ENCODE measurements at regions not wholly inside any gene's neighbourhood (a gene's known extent, or its start where the extent isn't known, plus 50 kb on each side); places are given as distances from the start of the nearest gene placed in this dataset.
"Not testable (repeated sequence)": the region's sequence is repeated elsewhere in the genome, so short reads cannot be mapped to it uniquely, and the experiment has no call there.

DNA sequence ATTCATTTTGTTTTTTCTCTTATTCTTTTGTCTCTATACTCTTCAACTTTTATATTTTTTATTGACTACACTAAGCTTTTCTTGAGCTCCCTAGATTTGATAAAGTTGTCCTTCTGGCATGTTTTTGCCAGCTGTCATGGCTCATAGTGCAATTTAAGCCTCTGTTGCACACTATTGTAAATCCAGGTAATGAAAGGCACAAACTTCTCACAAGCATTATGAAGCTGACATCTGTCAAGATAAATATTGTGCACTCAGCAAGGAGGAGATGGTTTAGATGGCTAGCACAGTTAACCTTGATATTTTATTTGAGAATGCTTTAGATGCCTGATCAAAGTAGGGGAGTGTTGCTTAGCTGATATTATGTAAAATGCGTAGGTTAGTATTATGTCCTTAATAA lies 1280.9 kb downstream of the NSUN3 start:
- no peak overlapping the region for H3K4me3 ChIP-seq
- no peak for DNase-seq
- H3K27ac ChIP-seq, result peak overlapping the region; percentile 26
- H3K27me3 ChIP-seq, result no peaks in the 10 kb centered on the region
- no peaks in the 10 kb centered on the region for H3K4me1 ChIP-seq
- H3K36me3 ChIP-seq, result no peaks in the 10 kb centered on the region
- TF ChIP-seq, protein P1, sequence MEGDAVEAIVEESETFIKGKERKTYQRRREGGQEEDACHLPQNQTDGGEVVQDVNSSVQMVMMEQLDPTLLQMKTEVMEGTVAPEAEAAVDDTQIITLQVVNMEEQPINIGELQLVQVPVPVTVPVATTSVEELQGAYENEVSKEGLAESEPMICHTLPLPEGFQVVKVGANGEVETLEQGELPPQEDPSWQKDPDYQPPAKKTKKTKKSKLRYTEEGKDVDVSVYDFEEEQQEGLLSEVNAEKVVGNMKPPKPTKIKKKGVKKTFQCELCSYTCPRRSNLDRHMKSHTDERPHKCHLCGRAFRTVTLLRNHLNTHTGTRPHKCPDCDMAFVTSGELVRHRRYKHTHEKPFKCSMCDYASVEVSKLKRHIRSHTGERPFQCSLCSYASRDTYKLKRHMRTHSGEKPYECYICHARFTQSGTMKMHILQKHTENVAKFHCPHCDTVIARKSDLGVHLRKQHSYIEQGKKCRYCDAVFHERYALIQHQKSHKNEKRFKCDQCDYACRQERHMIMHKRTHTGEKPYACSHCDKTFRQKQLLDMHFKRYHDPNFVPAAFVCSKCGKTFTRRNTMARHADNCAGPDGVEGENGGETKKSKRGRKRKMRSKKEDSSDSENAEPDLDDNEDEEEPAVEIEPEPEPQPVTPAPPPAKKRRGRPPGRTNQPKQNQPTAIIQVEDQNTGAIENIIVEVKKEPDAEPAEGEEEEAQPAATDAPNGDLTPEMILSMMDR (IDR thresholded peaks at IDR 0.05), result no peak
- intact Hi-C loops (cut with DNase I), result no loop called here
- H3K9ac ChIP-seq (ENCODE audit: low read depth in 2 of 2, low read length in 2 of 2), result no peak overlapping the region
- H3K9me3 ChIP-seq, result no peaks in the 10 kb centered on the region

DNA sequence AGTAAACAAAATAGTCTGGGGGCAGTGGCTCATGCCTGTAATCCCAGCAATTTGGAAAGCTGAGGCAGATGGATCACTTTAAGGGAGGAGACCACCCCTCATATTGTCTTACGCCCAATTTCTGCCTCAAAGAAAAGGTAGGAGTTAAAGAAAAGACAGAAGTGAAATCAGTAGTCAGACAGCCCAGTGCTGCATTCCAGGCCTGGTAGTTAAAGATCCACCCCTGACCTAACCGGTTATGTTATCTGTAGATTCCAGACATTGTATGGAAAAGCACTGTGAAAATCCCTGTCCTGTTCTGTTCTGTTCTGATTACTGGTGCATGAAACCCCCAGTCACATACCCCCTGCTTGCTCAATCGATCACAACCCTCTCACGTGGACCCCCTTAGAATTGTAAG lies 1285.1 kb downstream of the NSUN3 start:
- DNase-seq; H3K4me3 ChIP-seq; intact Hi-C loops (cut with DNase I); H3K4me1 ChIP-seq; H3K27me3 ChIP-seq; H3K9ac ChIP-seq (ENCODE audit: low read depth in 2 of 2, low read length in 2 of 2); H3K36me3 ChIP-seq; H3K9me3 ChIP-seq; H3K27ac ChIP-seq: not testable (repeated sequence)

DNA sequence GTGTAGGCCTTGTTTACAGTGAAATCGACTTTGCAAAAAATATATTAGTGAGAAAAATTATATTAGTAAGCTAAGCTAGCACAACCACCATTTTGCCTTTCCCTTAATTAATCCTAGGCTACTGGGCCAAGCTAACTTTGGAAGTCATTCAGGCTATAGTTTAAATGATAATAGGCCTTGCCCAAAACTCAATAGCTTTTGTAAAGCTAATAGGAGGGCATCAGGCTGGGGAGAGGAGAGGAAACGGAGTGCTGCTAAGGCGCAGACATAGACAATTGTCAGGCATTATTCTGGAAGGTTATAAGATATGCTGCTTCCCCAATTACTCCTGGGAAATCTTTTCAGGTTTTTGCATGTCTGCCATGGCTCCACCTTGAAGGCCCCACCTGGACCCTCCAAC lies 1286.0 kb downstream of the NSUN3 start:
- TF ChIP-seq, protein P1 (IDR thresholded peaks at IDR 0.05), result no peak
- intact Hi-C loops (cut with DNase I), result no loop called here
- Histone ChIP-seq H3K36me3 (no peaks in the 10 kb centered on the region), H3K9ac (ENCODE audit: low read depth in 2 of 2, low read length in 2 of 2) (no peak overlapping the region), H3K4me3 (no peak overlapping the region), H3K27ac (no peak overlapping the region), H3K4me1 (no peaks in the 10 kb centered on the region), H3K27me3 (no peaks in the 10 kb centered on the region), H3K9me3 (no peaks in the 10 kb centered on the region)
- no peak for DNase-seq

DNA sequence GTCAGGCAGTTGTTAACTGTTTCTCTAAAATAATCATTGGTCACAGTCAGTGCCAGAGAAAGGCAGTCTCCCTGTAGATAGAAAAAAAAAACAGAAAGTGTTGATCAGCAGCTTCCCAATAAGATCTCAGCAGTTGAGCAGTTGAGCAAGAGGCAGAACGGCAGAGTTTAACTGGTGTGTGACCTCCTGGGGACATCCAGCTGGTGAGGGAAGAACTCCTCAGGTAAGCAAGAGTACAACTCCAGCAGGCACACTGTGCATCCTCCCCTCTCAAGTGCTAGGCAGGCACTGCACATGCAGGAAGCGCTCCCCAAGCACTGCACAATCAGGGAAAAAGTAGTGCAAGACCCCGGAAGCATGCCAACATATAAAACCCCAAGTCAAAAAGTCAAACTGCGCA lies 1287.2 kb downstream of the NSUN3 start:
- TF ChIP-seq, protein P1 (IDR thresholded peaks at IDR 0.05), result no peak
- Histone ChIP-seq H3K27me3 (no peaks in the 10 kb centered on the region), H3K9me3 (no peaks in the 10 kb centered on the region)

DNA sequence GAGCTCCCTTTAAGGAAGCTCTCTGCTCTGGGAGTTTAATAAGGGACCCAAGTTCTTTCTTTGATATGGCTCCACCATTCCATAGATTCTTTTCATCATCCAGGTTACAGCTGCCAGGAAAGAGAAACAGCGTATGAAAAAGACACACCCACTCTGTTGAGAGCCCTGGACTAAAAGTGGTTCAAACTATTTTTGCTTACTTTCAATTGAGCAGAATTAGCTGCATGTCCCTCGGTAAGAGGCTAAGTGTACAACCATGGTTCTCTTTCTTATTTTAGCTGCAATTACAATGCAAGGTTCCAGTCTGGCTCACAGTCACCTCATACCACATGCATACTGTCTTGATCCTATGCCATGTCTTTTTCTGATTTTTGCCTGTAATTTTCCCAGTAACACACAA lies 1288.3 kb downstream of the NSUN3 start:
- intact Hi-C loops (cut with DNase I), result no loop called here
- no peaks in the 10 kb centered on the region for H3K4me1 ChIP-seq
- no peak for DNase-seq
- TF ChIP-seq, protein P1 (IDR thresholded peaks at IDR 0.05), result no peak
- no peak overlapping the region for H3K27ac ChIP-seq
- no peak overlapping the region for H3K4me3 ChIP-seq
- no peaks in the 10 kb centered on the region for H3K9me3 ChIP-seq
- H3K9ac ChIP-seq (ENCODE audit: low read depth in 2 of 2, low read length in 2 of 2), result no peak overlapping the region
- H3K27me3 ChIP-seq, result no peaks in the 10 kb centered on the region
- H3K36me3 ChIP-seq, result no peaks in the 10 kb centered on the region

More for the DNA sequence above, 1287.2 kb downstream of the NSUN3 start:
- intact Hi-C loops (cut with DNase I), result no loop called here
- no peaks in the 10 kb centered on the region for H3K4me1 ChIP-seq
- H3K9ac ChIP-seq (ENCODE audit: low read depth in 2 of 2, low read length in 2 of 2), result no peak overlapping the region
- no peak overlapping the region for H3K4me3 ChIP-seq
- H3K27ac ChIP-seq, result no peak overlapping the region
- no peaks in the 10 kb centered on the region for H3K36me3 ChIP-seq
- DNase-seq, result no peak

DNA sequence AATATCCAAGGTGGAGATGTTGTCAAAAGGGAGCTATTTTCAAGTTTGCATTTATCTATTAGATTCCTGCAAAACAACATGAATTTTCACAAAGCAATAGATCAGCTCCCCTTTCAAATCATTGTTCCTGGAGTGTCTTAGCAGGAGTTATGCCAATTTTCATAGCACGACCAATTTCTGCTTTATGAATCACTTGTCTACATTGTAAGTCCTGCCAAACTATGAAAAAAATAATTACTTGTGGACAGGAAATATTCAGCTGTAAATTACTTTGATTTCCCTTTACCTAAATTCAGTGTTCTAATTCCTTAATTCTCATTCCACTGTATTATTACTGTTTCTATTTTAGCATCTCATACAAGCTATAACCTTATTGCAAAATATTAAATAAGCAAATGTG lies 1289.6 kb downstream of the NSUN3 start:
- Histone ChIP-seq H3K4me3 (no peak overlapping the region), H3K27me3 (no peaks in the 10 kb centered on the region), H3K36me3 (no peaks in the 10 kb centered on the region), H3K9ac (ENCODE audit: low read depth in 2 of 2, low read length in 2 of 2) (no peak overlapping the region), H3K9me3 (no peaks in the 10 kb centered on the region), H3K4me1 (no peaks in the 10 kb centered on the region), H3K27ac (no peak overlapping the region)
- DNase-seq, result no peak
- intact Hi-C loops (cut with DNase I), result no loop called here
- TF ChIP-seq, protein P1 (IDR thresholded peaks at IDR 0.05), result no peak
